Liver (tissue), 8 donors: ENCODE measurements at regions not wholly inside any gene's neighbourhood (a gene's known extent, or its start where the extent isn't known, plus 50 kb on each side); places are given as distances from the start of the nearest gene placed in this dataset.

Source experiments
- DNase-seq: peaks from one replicate; pipeline ENCODE4 v3.0.0-alpha.2; 2017; ENCODE audit warnings: low spot score
- H3K27ac ChIP-seq, 2 donors: one replicate each; pipeline ENCODE4 v1.7.0; 2013; ENCODE audit warnings: inconsistent platforms in 2 of 2, low read length in 2 of 2, control low read depth in 1 of 2, low read depth in 1 of 2, mild to moderate bottlenecking in 1 of 2
- H3K27me3 ChIP-seq, 4 donors: one replicate each; pipeline versions ENCODE4 v1.6.1 to v1.7.0; 2013; ENCODE audit warnings: low read length in 3 of 4, inconsistent platforms in 1 of 4, mild to moderate bottlenecking in 1 of 4, moderate library complexity in 1 of 4; ENCODE audit not compliant: control insufficient read depth in 4 of 4, insufficient read depth in 4 of 4
- H3K36me3 ChIP-seq, 4 donors: one replicate each; pipeline versions ENCODE4 v1.6.1 to v1.7.0; 2013; ENCODE audit warnings: low read length in 3 of 4, mild to moderate bottlenecking in 3 of 4, low read depth in 1 of 4, moderate library complexity in 1 of 4; ENCODE audit not compliant: control insufficient read depth in 4 of 4, insufficient read depth in 3 of 4
- H3K4me1 ChIP-seq, 4 donors: one replicate each; pipeline versions ENCODE4 v1.6.1 to v1.7.0; 2013; ENCODE audit warnings: low read length in 3 of 4, mild to moderate bottlenecking in 3 of 4, moderate library complexity in 1 of 4; ENCODE audit not compliant: control insufficient read depth in 4 of 4, insufficient read depth in 4 of 4
- H3K4me3 ChIP-seq, 3 donors: one replicate each; pipeline versions ENCODE4 v1.6.1 to v1.7.0; 2013; ENCODE audit warnings: low read length in 3 of 3, control low read depth in 1 of 3, low read depth in 1 of 3, mild to moderate bottlenecking in 1 of 3
- H3K9ac ChIP-seq, 2 donors: one replicate each; pipeline ENCODE4 v1.7.0; 2013; ENCODE audit warnings: low read length in 2 of 2, mild to moderate bottlenecking in 2 of 2, moderate library complexity in 2 of 2, control low read depth in 1 of 2, low read depth in 1 of 2
- H3K9me3 ChIP-seq, 4 donors: one replicate each; pipeline versions ENCODE4 v1.6.1 to v1.7.0; 2013; ENCODE audit warnings: low read length in 3 of 4; ENCODE audit not compliant: control insufficient read depth in 4 of 4
- EGR1 ChIP-seq, 2 donors: IDR thresholded peaks; 2 replicates each; pipeline ENCODE4 v1.6.1; 2016 to 2018; ENCODE audit warnings: antibody characterized with exemption in 2 of 2, low read depth in 2 of 2
- FOXA1 ChIP-seq: IDR thresholded peaks from 2 replicates; pipeline ENCODE4 v1.6.1; 2016; ENCODE audit warnings: antibody characterized with exemption
- FOXA2 ChIP-seq: IDR thresholded peaks from 2 replicates; pipeline ENCODE4 v1.6.1; 2016; ENCODE audit warnings: antibody characterized with exemption
- GABPA ChIP-seq, 2 donors: IDR thresholded peaks in 1 of 2; conservative IDR thresholded peaks in 1 of 2; 2 replicates each; pipeline ENCODE4 v1.6.1; 2016; ENCODE audit warnings: antibody characterized with exemption in 2 of 2, mild to moderate bottlenecking in 1 of 2, moderate library complexity in 1 of 2
- HNF4A ChIP-seq, 2 donors: conservative IDR thresholded peaks; 2 replicates each; pipeline ENCODE4 v1.6.1; 2016; ENCODE audit warnings: antibody characterized with exemption in 2 of 2, mild to moderate bottlenecking in 2 of 2
- HNF4G ChIP-seq: IDR thresholded peaks from 2 replicates; pipeline ENCODE4 v1.6.1; 2016; ENCODE audit warnings: antibody characterized with exemption
- JUND ChIP-seq, 2 donors: IDR thresholded peaks; 2 replicates each; pipeline ENCODE4 v1.6.1; 2016; ENCODE audit warnings: antibody characterized with exemption in 2 of 2
- MAX ChIP-seq: IDR thresholded peaks from 2 replicates; pipeline ENCODE4 v1.6.1; 2016; ENCODE audit warnings: antibody characterized with exemption
- NR2F2 ChIP-seq: IDR thresholded peaks from 2 replicates; pipeline ENCODE4 v1.6.1; 2016; ENCODE audit warnings: antibody characterized with exemption
- RAD21 ChIP-seq, 2 donors: IDR thresholded peaks; 2 replicates each; pipeline ENCODE4 v1.6.1; 2016; ENCODE audit warnings: antibody characterized with exemption in 2 of 2, mild to moderate bottlenecking in 2 of 2
- REST ChIP-seq: IDR thresholded peaks from 2 replicates; pipeline ENCODE4 v1.6.1; 2016; ENCODE audit warnings: antibody characterized with exemption, mild to moderate bottlenecking
- RXRA ChIP-seq, 2 donors: IDR thresholded peaks; 2 replicates each; pipeline ENCODE4 v1.6.1; 2017 to 2018; ENCODE audit warnings: antibody characterized with exemption in 2 of 2, mild to moderate bottlenecking in 1 of 2
- SP1 ChIP-seq: IDR thresholded peaks from 2 replicates; pipeline ENCODE4 v1.6.1; 2018; ENCODE audit warnings: antibody characterized with exemption, mild to moderate bottlenecking
- TAF1 ChIP-seq: conservative IDR thresholded peaks from 2 replicates; pipeline ENCODE4 v1.6.1; 2016; ENCODE audit warnings: antibody characterized with exemption, mild to moderate bottlenecking
- YY1 ChIP-seq: IDR thresholded peaks from 2 replicates; pipeline ENCODE4 v1.6.1; 2016; ENCODE audit warnings: antibody characterized with exemption, mild to moderate bottlenecking
- ZBTB33 ChIP-seq: IDR thresholded peaks from 2 replicates; pipeline ENCODE4 v1.6.1; 2016; ENCODE audit warnings: antibody characterized with exemption
- WGBS: extraction: QIAGEN DNeasy Blood & Tissue Kit; methylation state at CpG from one replicate; pipeline ENCODE4 v1.1.7; 2013; 5-methylcytosine and 5-hydroxymethylcytosine counted together
- TF ChIP-seq, protein P1 (sequence below): fragments of 150-350 bp; IDR thresholded peaks from 2 replicates; pipeline ENCODE4 v1.5.1; 2017; ENCODE audit warnings: improper control_type of control experiment, low read depth, low read length; ENCODE audit not compliant: missing input control
- TF ChIP-seq, protein P2 (sequence below): IDR thresholded peaks from 2 replicates; pipeline ENCODE4 v1.6.1; 2016; ENCODE audit warnings: antibody characterized with exemption
- donor health status: healthy.
- donor health status: healthy.
- donor health status: healthy.
- donor health status: healthy.
- donor health status: healthy.

GRCh38 chr13:72444999-72445398 lies 282.4 kb downstream of the MZT1 start (continued):
- TF ChIP-seq REST (no peak), NR2F2 (no peak), EGR1 (IDR thresholded peaks at IDR 0.05; ENCODE audit: low read depth in 2 of 2) (no peak), FOXA1 (no peak), RXRA (IDR thresholded peaks at IDR 0.05) (no peak)

DNA sequence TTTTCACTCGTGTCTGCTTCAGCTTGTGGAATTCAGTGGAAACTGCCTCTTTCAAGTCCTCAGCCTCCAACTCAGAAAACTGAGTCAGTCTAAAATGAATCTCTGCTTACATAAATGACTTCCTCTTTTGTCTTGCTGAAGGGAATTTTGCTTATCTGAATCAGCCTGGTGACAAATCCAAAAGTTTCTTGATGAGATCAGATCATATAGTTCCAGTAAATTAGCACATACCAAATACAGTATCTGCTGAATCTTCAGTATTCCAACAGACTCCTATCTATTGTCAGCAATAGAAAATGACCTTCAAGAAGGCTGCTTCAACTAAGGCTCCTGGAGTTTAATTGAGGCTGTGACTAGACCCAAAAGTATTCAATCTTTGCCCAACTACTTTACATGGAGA lies 290.0 kb downstream of the MZT1 start:
- no peak for DNase-seq
- no peaks in the 10 kb centered on the region for H3K36me3 ChIP-seq
- 36% methylated on average over 1 of the region's 1 CpG for whole genome bisulfite sequencing
- H3K27ac ChIP-seq, result no peak overlapping the region
- H3K27me3 ChIP-seq, result no peaks in the 10 kb centered on the region
- no peak overlapping the region for H3K9ac ChIP-seq
- TF ChIP-seq GABPA (IDR thresholded peaks at IDR 0.05 in 1 of 2, conservative IDR thresholded peaks at IDR 0.05 in 1 of 2), result no peak
- no peak for TF ChIP-seq FOXA2
- no peak for TF ChIP-seq RXRA (IDR thresholded peaks at IDR 0.05)
- no peak for TF ChIP-seq YY1
- TF ChIP-seq EGR1 (IDR thresholded peaks at IDR 0.05; ENCODE audit: low read depth in 2 of 2), result no peak
- no peak for TF ChIP-seq JUND (IDR thresholded peaks at IDR 0.05)
- TF ChIP-seq HNF4G, result no peak
- TF ChIP-seq ZBTB33, result no peak
- TF ChIP-seq, protein P1, sequence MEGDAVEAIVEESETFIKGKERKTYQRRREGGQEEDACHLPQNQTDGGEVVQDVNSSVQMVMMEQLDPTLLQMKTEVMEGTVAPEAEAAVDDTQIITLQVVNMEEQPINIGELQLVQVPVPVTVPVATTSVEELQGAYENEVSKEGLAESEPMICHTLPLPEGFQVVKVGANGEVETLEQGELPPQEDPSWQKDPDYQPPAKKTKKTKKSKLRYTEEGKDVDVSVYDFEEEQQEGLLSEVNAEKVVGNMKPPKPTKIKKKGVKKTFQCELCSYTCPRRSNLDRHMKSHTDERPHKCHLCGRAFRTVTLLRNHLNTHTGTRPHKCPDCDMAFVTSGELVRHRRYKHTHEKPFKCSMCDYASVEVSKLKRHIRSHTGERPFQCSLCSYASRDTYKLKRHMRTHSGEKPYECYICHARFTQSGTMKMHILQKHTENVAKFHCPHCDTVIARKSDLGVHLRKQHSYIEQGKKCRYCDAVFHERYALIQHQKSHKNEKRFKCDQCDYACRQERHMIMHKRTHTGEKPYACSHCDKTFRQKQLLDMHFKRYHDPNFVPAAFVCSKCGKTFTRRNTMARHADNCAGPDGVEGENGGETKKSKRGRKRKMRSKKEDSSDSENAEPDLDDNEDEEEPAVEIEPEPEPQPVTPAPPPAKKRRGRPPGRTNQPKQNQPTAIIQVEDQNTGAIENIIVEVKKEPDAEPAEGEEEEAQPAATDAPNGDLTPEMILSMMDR, result no peak
- no peak for TF ChIP-seq FOXA1
- no peak overlapping the region for H3K4me3 ChIP-seq
- H3K4me1 ChIP-seq, result no peaks in the 10 kb centered on the region
- no peaks in the 10 kb centered on the region for H3K9me3 ChIP-seq

DNA sequence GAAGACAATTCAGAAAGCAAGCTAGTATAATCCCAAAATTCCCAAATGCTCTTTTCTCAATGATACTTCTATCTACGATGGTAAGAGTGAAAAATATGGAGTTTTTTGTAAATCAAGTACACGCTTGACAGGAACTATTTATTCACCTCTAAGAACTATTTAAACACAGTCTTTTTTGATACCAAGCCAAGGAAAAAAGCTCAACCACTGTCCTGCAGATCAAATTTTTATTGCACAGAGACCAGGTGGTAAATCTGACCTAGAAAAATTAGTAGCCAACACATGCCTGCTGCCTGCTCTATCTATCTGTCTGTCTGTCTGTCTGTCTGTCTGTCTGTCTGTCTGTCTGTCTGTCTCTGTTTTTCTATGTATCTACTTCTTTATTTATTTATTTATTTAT lies 292.2 kb downstream of the MZT1 start:
- WGBS, result 75% methylated on average over 2 of the region's 2 CpGs
- no peaks in the 10 kb centered on the region for H3K9me3 ChIP-seq
- TF ChIP-seq MAX (no peak), RXRA (IDR thresholded peaks at IDR 0.05) (no peak), RAD21 (IDR thresholded peaks at IDR 0.05) (no peak), YY1 (no peak), ZBTB33 (no peak), SP1 (no peak), GABPA (IDR thresholded peaks at IDR 0.05 in 1 of 2, conservative IDR thresholded peaks at IDR 0.05 in 1 of 2) (no peak), FOXA2 (no peak), HNF4G (no peak), TAF1 (no peak), HNF4A (conservative IDR thresholded peaks at IDR 0.05) (no peak), FOXA1 (no peak), EGR1 (IDR thresholded peaks at IDR 0.05; ENCODE audit: low read depth in 2 of 2) (no peak)
- TF ChIP-seq, protein P1, result no peak
- TF ChIP-seq, protein P2, sequence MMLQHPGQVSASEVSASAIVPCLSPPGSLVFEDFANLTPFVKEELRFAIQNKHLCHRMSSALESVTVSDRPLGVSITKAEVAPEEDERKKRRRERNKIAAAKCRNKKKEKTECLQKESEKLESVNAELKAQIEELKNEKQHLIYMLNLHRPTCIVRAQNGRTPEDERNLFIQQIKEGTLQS, result no peak

More for the DNA sequence above, 292.2 kb downstream of the MZT1 start:
- H3K27ac ChIP-seq, result no peak overlapping the region
- no peak overlapping the region for H3K4me3 ChIP-seq
- no peaks in the 10 kb centered on the region for H3K27me3 ChIP-seq
- DNase-seq, result no peak
- H3K36me3 ChIP-seq, result no peaks in the 10 kb centered on the region
- H3K9ac ChIP-seq, result no peak overlapping the region
- no peaks in the 10 kb centered on the region for H3K4me1 ChIP-seq
